ENCODE measurements at regions not wholly inside any gene's neighbourhood (a gene's known extent, or its start where the extent isn't known, plus 50 kb on each side); places are given as distances from the start of the nearest gene placed in this dataset.

DNA sequence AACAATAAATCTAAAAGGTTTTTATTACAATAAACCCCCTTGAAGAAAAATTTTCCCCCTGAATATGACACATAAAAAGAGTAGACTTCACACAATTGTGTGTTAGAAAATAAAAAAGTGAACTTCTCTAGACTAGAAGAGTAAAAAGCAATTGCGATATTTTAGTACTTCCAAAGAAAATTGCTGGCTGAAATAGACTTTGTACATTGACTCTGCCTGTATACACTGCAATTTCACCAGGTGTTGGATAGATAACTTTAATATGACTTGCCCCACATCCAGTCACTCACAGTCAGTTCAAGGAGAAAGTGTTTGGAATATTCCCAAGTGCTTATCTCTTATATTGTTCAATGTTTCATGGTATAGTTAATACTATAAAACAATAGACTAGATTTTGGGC is 1780.1 kb upstream of the PCDH20 start:
- TF ChIP-seq, protein P1, sequence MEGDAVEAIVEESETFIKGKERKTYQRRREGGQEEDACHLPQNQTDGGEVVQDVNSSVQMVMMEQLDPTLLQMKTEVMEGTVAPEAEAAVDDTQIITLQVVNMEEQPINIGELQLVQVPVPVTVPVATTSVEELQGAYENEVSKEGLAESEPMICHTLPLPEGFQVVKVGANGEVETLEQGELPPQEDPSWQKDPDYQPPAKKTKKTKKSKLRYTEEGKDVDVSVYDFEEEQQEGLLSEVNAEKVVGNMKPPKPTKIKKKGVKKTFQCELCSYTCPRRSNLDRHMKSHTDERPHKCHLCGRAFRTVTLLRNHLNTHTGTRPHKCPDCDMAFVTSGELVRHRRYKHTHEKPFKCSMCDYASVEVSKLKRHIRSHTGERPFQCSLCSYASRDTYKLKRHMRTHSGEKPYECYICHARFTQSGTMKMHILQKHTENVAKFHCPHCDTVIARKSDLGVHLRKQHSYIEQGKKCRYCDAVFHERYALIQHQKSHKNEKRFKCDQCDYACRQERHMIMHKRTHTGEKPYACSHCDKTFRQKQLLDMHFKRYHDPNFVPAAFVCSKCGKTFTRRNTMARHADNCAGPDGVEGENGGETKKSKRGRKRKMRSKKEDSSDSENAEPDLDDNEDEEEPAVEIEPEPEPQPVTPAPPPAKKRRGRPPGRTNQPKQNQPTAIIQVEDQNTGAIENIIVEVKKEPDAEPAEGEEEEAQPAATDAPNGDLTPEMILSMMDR (IDR thresholded peaks at IDR 0.05), result no peak
- TF ChIP-seq POLR2A (IDR thresholded peaks at IDR 0.05), result no peak
